ENCODE measurements at regions not wholly inside any gene's neighbourhood (a gene's known extent, or its start where the extent isn't known, plus 50 kb on each side); places are given as distances from the start of the nearest gene placed in this dataset.
"Not testable (repeated sequence)": the region's sequence is repeated elsewhere in the genome, so short reads cannot be mapped to it uniquely, and the experiment has no call there.

DNA sequence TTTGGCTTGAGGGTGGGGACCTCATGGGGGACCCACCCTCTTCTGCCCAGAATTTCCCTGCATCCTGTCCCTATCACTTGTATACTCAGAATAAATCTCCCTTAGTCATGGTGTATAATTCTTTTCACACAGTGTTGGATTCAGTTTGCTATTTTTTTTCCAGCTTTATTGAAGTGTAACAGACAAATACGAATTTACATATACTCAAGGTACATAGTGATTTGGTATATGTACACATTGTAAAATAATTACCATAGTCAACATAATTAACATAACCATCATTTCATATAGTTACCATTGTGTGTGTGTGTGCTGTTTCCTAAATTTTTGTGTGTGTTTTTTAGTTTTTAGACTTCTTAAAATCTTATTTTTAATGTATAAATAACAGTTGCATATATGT lies 269.9 kb downstream of the CNTNAP3 start:
- not testable (repeated sequence) for ATAC-seq; H3K4me3 Mint-ChIP-seq; H3K4me1 Mint-ChIP-seq; H3K27me3 Mint-ChIP-seq; DNase-seq; H3K9me3 ChIP-seq (ENCODE audit: control insufficient read depth, low read length, poor library complexity, severe bottlenecking); H3K27ac Mint-ChIP-seq; H3K36me3 Mint-ChIP-seq (ENCODE audit: low read depth)

DNA sequence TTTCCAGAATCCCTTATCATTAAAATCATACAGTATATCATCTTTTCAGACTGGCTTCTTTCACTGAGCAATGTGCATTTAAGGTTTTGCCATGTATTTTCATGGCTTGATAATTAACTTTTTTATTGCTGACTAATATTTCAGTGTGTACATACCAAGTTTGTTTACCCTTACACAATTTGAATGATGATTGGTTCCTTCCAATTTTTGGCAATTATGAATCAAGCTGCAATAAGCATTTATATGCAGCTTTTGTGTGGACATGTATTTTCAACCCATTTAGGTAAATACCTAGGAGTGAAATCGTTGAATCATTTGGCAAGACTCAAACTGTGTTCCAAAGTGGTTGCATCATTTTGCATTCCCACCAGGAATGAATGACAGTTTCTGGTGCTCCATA lies 272.8 kb downstream of the CNTNAP3 start:
- not testable (repeated sequence) for ATAC-seq; H3K27me3 Mint-ChIP-seq; H3K27ac Mint-ChIP-seq; H3K4me3 Mint-ChIP-seq; H3K4me1 Mint-ChIP-seq; H3K9me3 ChIP-seq (ENCODE audit: control insufficient read depth, low read length, poor library complexity, severe bottlenecking); H3K36me3 Mint-ChIP-seq (ENCODE audit: low read depth); DNase-seq

DNA sequence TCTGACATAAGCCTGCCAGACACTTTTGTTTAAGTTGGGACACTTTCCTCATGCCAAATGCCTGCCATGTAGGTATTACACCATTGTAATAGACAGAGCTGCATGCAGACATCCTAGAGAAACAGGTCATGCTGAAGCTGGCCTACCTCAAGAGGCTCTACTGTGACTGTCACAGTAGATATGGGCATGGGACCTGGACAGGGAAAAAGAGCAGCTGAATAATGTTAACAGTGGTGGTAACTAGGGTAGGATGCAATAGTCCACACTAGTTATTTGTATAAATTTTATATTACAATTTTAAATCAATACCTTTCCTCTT lies 273.2 kb downstream of the CNTNAP3 start:
- not testable (repeated sequence) for H3K36me3 Mint-ChIP-seq (ENCODE audit: low read depth); H3K9me3 ChIP-seq (ENCODE audit: control insufficient read depth, low read length, poor library complexity, severe bottlenecking); H3K4me1 Mint-ChIP-seq; ATAC-seq; DNase-seq; H3K27ac Mint-ChIP-seq; H3K27me3 Mint-ChIP-seq; H3K4me3 Mint-ChIP-seq

DNA sequence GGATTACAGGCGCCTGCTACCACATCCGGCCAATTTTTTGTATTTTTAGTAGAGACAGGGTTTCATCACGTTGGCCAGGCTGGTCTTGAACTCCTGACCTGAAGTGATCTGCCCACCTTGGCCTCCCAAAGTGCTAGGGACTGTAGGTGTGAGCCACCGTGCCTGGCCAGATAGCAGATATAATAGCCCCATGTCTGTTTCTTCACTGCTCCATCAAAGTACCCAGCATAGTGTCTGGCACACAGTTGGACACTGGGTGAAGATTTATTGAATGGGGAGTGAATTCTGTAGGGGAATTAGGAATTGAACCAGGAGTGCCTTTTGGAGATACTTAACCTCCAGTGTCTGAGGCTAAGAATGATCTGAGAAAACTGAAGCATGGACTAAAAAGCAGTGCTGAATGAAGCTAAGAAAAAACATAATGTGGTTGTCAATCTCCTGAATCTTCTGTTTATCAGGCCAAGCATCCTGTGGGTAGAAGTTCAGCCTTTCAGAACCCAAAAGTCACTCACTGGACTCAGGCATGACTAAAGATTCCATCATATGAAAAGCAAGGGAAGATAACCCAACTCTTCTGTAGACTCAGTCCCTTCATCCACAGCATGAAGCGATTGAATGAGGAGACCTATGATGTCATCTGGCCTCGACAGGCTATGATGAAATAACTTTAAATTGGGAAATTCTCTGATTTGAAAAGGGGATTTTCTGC lies 273.7 kb downstream of the CNTNAP3 start:
- not testable (repeated sequence) for H3K27me3 Mint-ChIP-seq; H3K9me3 ChIP-seq (ENCODE audit: control insufficient read depth, low read length, poor library complexity, severe bottlenecking); DNase-seq; H3K27ac Mint-ChIP-seq; H3K36me3 Mint-ChIP-seq (ENCODE audit: low read depth); H3K4me1 Mint-ChIP-seq; H3K4me3 Mint-ChIP-seq
- ATAC-seq, result peak; percentile 25

DNA sequence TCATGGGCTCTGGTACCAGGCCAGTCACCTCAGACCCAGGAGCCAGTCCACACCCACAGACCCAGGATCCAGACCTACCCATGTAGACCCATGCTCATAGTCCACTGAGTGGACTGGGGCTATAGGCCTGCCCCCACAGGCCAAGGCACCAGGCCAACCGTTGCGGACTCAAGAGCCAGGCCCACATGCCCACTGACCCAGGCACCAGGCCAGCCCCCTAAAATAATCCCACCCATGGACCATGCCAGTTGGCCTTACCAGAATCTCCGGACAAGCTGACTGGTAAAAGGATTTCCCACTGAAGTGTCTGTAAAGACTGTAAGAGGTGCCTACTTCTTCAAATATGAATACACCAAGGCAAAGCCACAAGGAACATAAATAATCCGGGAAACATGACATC lies 278.2 kb downstream of the CNTNAP3 start:
- not testable (repeated sequence) for H3K27ac Mint-ChIP-seq; H3K4me3 Mint-ChIP-seq; H3K27me3 Mint-ChIP-seq; DNase-seq; H3K36me3 Mint-ChIP-seq (ENCODE audit: low read depth); H3K9me3 ChIP-seq (ENCODE audit: control insufficient read depth, low read length, poor library complexity, severe bottlenecking); ATAC-seq; H3K4me1 Mint-ChIP-seq

DNA sequence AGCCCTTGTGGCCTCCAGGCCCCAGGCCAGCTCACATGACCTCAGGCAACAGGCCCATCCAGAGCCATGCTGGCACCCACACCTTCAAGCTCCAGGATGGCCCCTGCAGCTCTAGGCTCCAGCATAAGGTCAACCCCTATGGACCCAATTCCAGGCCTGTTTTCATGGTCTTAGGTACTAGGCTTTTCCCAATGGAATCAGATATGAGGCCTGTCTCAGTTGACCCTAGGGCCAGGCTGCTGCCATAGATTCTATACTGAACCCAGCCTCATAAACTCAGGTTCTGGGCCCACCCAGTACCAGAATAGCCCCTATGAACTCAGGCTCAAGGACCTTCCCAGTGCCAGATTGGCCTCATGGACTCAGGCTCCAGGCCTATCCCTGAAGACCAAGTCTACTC lies 278.6 kb downstream of the CNTNAP3 start:
- not testable (repeated sequence) for ATAC-seq; H3K36me3 Mint-ChIP-seq (ENCODE audit: low read depth); DNase-seq; H3K27ac Mint-ChIP-seq; H3K9me3 ChIP-seq (ENCODE audit: control insufficient read depth, low read length, poor library complexity, severe bottlenecking); H3K4me1 Mint-ChIP-seq; H3K4me3 Mint-ChIP-seq; H3K27me3 Mint-ChIP-seq

DNA sequence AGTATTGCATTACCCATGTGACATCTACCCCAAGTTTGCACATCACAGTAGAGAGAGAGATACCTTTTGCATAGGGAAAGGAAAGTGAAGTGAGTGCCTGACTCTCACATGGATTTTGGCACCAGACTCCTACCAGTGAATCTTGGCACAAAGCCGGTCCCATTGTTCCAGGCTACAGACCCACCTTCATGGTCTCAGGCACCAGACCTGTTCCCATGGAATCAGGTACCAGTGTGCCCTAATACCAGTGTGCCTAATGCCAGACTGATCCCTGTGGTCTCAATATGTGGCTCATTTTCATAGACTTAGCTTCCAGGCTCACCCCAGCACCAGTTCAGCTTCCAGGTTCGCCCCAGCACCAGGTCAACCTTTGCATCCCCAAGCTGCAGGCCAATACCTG lies 279.1 kb downstream of the CNTNAP3 start:
- H3K9me3 ChIP-seq (ENCODE audit: control insufficient read depth, low read length, poor library complexity, severe bottlenecking); H3K36me3 Mint-ChIP-seq (ENCODE audit: low read depth); DNase-seq; H3K27me3 Mint-ChIP-seq; H3K4me1 Mint-ChIP-seq; H3K27ac Mint-ChIP-seq; H3K4me3 Mint-ChIP-seq; ATAC-seq: not testable (repeated sequence)

DNA sequence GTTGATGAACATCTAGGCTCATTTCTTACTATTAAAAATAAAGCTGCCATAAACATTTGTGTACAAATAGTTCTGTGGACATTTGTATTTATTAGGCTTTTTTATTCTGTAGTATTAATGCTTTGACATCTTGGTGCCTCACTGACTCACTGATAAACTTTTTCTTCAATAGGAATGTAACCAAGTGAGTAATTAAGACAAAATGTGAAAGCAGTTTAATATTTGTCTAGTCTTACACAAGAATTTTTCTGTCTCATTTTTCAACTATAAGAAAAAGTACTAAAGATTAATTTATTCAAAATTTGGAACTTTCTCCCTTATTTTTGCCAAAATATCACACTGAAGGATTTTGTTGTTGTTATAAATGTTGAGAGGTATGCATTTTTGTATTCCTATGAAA lies 282.2 kb downstream of the CNTNAP3 start:
- not testable (repeated sequence) for H3K9me3 ChIP-seq (ENCODE audit: control insufficient read depth, low read length, poor library complexity, severe bottlenecking); H3K27me3 Mint-ChIP-seq; H3K27ac Mint-ChIP-seq; ATAC-seq; H3K36me3 Mint-ChIP-seq (ENCODE audit: low read depth); H3K4me3 Mint-ChIP-seq; DNase-seq; H3K4me1 Mint-ChIP-seq

DNA sequence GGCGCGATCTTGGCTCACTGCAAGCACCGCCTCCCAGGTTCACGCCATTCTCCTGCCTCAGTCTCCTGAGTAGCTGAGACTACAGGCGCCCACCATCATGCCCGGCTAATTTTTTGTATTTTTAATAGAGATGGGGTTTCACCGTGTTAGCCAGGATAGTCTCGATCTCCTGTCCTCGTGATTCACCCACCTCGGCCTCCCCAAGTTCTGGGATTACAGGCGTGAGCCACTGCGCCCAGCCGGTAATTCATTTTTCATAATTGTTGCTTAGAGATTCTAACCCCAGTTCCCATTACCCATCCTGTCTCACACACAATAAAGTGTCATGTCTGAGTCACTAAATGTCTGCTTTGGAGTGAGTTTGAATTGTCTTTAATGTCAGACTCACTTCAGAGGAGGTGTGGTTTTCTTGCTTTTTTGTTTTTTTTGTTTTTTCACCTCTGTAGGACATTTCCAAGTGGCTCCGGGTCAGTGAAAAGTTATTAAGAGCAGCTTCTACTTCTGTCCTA lies 281.2 kb upstream of the FAM240B start:
- not testable (repeated sequence) for H3K9me3 ChIP-seq (ENCODE audit: control insufficient read depth, low read length, poor library complexity, severe bottlenecking); DNase-seq; H3K4me3 Mint-ChIP-seq; H3K27ac Mint-ChIP-seq; H3K4me1 Mint-ChIP-seq; ATAC-seq; H3K27me3 Mint-ChIP-seq; H3K36me3 Mint-ChIP-seq (ENCODE audit: low read depth)

DNA sequence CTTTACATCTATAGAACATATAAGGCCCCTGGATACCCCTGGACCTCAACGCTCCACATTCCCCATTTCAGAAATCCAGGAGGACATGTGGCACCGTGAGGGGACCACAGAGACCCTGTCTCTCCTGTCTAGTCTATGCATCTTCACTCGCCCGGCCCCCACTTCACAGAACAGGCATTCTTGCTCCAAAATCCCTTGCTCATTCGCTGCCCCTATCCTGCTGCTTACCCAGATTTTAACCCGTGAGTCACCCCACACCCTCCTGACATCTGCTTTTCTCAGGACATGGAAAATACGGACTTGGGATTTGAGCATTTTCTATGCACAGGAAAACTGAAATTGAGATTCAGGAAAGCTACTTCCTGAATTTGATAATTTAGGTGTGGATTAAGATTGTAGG lies 279.3 kb upstream of the FAM240B start:
- DNase-seq; H3K4me1 Mint-ChIP-seq; H3K27ac Mint-ChIP-seq; ATAC-seq; H3K36me3 Mint-ChIP-seq (ENCODE audit: low read depth); H3K9me3 ChIP-seq (ENCODE audit: control insufficient read depth, low read length, poor library complexity, severe bottlenecking); H3K27me3 Mint-ChIP-seq; H3K4me3 Mint-ChIP-seq: not testable (repeated sequence)

DNA sequence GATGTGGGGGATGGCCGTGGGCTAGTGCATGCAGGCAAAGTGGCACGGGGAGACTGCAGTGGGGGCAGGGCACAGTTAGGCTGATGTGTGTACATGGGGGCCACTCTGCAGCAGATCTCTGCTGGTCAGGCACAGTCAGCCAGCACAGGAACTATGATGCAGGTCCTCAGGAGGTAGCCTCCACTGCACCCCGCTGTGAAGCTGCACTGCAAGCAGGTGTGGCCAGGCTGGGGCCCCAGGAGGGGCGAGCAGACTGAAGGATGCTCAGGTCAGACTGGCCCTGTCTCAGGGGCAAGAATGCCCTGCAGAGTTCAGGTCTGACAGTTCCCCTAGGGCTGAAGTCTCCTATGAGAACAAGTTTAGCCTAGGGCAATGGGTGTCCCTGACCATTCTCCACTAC lies 273.8 kb upstream of the FAM240B start:
- not testable (repeated sequence) for H3K27me3 Mint-ChIP-seq; ATAC-seq; H3K4me3 Mint-ChIP-seq; H3K36me3 Mint-ChIP-seq (ENCODE audit: low read depth); DNase-seq; H3K4me1 Mint-ChIP-seq; H3K27ac Mint-ChIP-seq; H3K9me3 ChIP-seq (ENCODE audit: control insufficient read depth, low read length, poor library complexity, severe bottlenecking)

DNA sequence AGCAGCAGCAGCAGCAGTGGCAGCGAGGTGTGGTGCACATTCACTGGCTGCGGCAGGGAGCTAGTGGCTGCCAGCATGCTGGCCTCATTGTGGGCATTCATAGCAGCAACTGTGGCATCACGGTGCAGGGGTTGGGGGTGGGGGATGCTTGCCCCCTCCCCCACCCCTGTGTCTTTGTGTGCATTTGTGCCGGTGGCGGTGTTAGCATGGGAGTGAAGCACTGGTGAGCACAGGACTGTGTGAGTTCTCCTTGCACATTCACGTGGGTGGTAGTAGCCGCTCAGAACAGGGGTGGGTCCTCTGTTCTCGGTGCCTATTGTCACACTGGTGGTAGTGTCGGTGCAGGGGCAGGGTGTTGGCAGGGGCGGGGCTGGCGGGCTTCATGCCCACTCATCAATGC lies 273.2 kb upstream of the FAM240B start:
- not testable (repeated sequence) for H3K4me3 Mint-ChIP-seq; H3K4me1 Mint-ChIP-seq; H3K27ac Mint-ChIP-seq; H3K36me3 Mint-ChIP-seq (ENCODE audit: low read depth); ATAC-seq; H3K27me3 Mint-ChIP-seq; DNase-seq; H3K9me3 ChIP-seq (ENCODE audit: control insufficient read depth, low read length, poor library complexity, severe bottlenecking)

DNA sequence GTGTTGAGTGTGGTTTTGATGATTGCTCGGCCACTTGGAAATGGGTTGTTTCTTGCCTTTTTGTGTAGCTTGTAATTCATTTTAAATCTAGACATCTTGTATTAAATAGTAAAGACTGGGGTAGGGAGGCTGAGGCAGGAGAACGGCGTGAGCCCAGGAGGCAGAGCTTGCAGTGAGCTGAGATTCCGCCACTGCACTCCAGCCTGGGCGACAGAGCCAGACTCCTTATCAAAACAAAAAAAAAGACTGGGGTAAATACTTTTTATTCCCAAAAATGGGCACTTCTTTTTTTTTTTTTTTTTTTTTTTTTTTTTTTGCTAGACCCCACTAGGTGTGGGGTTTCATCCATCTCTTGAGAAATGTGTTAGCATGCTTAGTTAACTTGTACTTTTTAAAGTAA lies 258.8 kb upstream of the FAM240B start:
- ATAC-seq, H3K27me3 Mint-ChIP-seq: not testable (repeated sequence)

DNA sequence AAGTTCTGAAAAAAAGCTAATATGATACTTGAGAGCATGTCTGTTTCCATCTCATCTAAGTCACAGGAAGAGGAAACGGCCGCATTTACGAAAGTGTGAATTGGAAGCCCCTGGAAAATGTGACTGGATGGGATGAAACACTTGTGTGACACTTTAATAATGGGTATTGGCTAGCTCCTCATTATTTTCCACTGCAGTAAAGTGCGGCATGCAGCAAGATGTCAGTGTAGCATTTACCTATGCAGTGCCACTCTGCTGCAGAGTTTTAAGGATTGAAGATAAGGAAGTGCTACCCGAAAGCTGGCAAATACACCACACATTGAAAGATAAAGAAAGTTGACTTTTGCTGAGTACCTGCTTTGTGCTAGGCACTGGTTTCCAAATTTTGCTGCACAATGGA lies 249.5 kb upstream of the FAM240B start:
- H3K4me3 Mint-ChIP-seq; H3K9me3 ChIP-seq (ENCODE audit: control insufficient read depth, low read length, poor library complexity, severe bottlenecking); H3K36me3 Mint-ChIP-seq (ENCODE audit: low read depth); DNase-seq; H3K27ac Mint-ChIP-seq; ATAC-seq; H3K27me3 Mint-ChIP-seq; H3K4me1 Mint-ChIP-seq: not testable (repeated sequence)

More for the DNA sequence above, 258.8 kb upstream of the FAM240B start:
- H3K27ac Mint-ChIP-seq; H3K4me1 Mint-ChIP-seq; H3K36me3 Mint-ChIP-seq (ENCODE audit: low read depth); DNase-seq; H3K9me3 ChIP-seq (ENCODE audit: control insufficient read depth, low read length, poor library complexity, severe bottlenecking); H3K4me3 Mint-ChIP-seq: not testable (repeated sequence)
